ENCODE measurements at regions not wholly inside any gene's neighbourhood (a gene's known extent, or its start where the extent isn't known, plus 50 kb on each side); places are given as distances from the start of the nearest gene placed in this dataset.
A peak's percentile ranks its signal among the peaks of the same experiment; 100 is the strongest.

DNA sequence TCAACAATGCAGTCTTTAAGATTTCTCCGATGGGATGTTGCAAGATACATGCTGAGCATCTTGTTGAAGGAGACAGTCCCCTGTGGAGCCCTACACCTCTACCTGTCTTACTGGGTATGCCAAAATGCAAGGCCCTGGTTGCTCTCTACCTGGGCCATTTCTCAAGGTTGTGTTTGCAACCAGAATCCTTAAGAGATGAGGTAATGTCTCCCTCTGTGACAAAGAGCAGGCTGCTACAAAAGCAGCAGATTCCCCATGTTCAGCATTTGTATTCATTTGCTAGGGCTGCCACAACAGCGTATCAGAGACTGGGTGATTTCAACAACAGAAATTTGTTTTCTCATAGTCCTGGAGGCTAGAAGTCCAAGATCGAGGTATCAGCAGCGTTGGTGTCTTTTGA, 138.4 kb upstream of the RPS23 start:
- Histone ChIP-seq H3K27ac (ENCODE audit: low read depth, low read length) (peak overlapping the region; percentile 46), H3K9me3 (ENCODE audit: control insufficient read depth, insufficient read depth, low read length) (no peaks in the 10 kb centered on the region), H3K9ac (ENCODE audit: low read depth, low read length) (no peak overlapping the region)

GRCh38 chr5:82414041-82414388, 135.9 kb upstream of the RPS23 start:
- H3K9ac ChIP-seq (ENCODE audit: low read depth, low read length): no peak overlapping the region
- no peaks in the 10 kb centered on the region for H3K36me3 ChIP-seq (ENCODE audit: control insufficient read depth, insufficient read depth, low read length)
- no peak overlapping the region for H3K4me3 ChIP-seq (ENCODE audit: low read depth, low read length)
- H3K4me1 ChIP-seq (ENCODE audit: control insufficient read depth, insufficient read depth, low read length): peaks cover 4% of the 10 kb centered on the region; the same call in 1 of the 2 replicates
- no peaks in the 10 kb centered on the region for H3K9me3 ChIP-seq (ENCODE audit: control insufficient read depth, insufficient read depth, low read length)
- no peak overlapping the region for H3K27ac ChIP-seq (ENCODE audit: low read depth, low read length)
- no peaks in the 10 kb centered on the region for H3K27me3 ChIP-seq (ENCODE audit: control insufficient read depth, insufficient read depth, low read length)

More for the DNA sequence above, 138.4 kb upstream of the RPS23 start:
- Histone ChIP-seq H3K36me3 (ENCODE audit: control insufficient read depth, insufficient read depth, low read length) (no peaks in the 10 kb centered on the region), H3K4me3 (ENCODE audit: low read depth, low read length) (no peak overlapping the region), H3K4me1 (ENCODE audit: control insufficient read depth, insufficient read depth, low read length) (peaks cover 19% of the 10 kb centered on the region), H3K27me3 (ENCODE audit: control insufficient read depth, insufficient read depth, low read length) (no peaks in the 10 kb centered on the region)

GRCh38 chr5:82413302-82414040, 135.3 kb upstream of the RPS23 start:
- Histone ChIP-seq H3K9me3 (ENCODE audit: control insufficient read depth, insufficient read depth, low read length) (no peaks in the 10 kb centered on the region), H3K36me3 (ENCODE audit: control insufficient read depth, insufficient read depth, low read length) (no peaks in the 10 kb centered on the region), H3K4me1 (ENCODE audit: control insufficient read depth, insufficient read depth, low read length) (peaks cover 4% of the 10 kb centered on the region; the same call in 1 of the 2 replicates), H3K27me3 (ENCODE audit: control insufficient read depth, insufficient read depth, low read length) (no peaks in the 10 kb centered on the region), H3K4me3 (ENCODE audit: low read depth, low read length) (no peak overlapping the region), H3K27ac (ENCODE audit: low read depth, low read length) (no peak overlapping the region), H3K9ac (ENCODE audit: low read depth, low read length) (no peak overlapping the region)

DNA sequence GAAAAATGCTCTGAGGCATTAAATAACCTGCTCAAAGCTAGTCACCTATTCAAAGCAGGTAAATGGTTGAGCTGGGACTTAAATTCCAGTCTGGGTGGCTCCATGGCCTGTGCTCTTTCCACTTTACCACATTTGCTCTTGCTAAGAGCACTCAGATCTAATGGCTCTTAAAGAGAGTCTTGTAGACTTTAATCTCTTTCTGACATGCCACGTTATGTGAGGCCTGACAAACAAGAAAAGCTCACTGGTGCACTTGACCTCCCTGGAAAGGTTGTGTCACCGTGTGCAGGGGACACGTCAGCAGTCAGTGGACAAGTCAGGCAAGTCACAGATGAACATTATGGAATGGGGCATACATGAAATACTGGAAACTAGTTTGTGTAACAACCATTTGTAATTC, 129.9 kb upstream of the RPS23 start:
- Histone ChIP-seq H3K36me3 (ENCODE audit: control insufficient read depth, insufficient read depth, low read length) (no peaks in the 10 kb centered on the region), H3K9ac (ENCODE audit: low read depth, low read length) (no peak overlapping the region), H3K9me3 (ENCODE audit: control insufficient read depth, insufficient read depth, low read length) (peaks cover 12% of the 10 kb centered on the region), H3K27ac (ENCODE audit: low read depth, low read length) (no peak overlapping the region), H3K4me1 (ENCODE audit: control insufficient read depth, insufficient read depth, low read length) (peaks cover 22% of the 10 kb centered on the region), H3K4me3 (ENCODE audit: low read depth, low read length) (no peak overlapping the region), H3K27me3 (ENCODE audit: control insufficient read depth, insufficient read depth, low read length) (no peaks in the 10 kb centered on the region)

- peaks cover 22% of the 10 kb centered on the region for H3K4me1 ChIP-seq (ENCODE audit: control insufficient read depth, insufficient read depth, low read length)
- H3K9me3 ChIP-seq (ENCODE audit: control insufficient read depth, insufficient read depth, low read length): peaks cover 12% of the 10 kb centered on the region
- H3K36me3 ChIP-seq (ENCODE audit: control insufficient read depth, insufficient read depth, low read length): no peaks in the 10 kb centered on the region
- peak overlapping the region; percentile 14; the same call in 1 of the 2 replicates for H3K4me3 ChIP-seq (ENCODE audit: low read depth, low read length)
- no peaks in the 10 kb centered on the region for H3K27me3 ChIP-seq (ENCODE audit: control insufficient read depth, insufficient read depth, low read length)
- H3K9ac ChIP-seq (ENCODE audit: low read depth, low read length): no peak overlapping the region
- H3K27ac ChIP-seq (ENCODE audit: low read depth, low read length): peak overlapping the region; percentile 31
Observed at GRCh38 chr5:82406205-82406773, 128.1 kb upstream of the RPS23 start.

DNA sequence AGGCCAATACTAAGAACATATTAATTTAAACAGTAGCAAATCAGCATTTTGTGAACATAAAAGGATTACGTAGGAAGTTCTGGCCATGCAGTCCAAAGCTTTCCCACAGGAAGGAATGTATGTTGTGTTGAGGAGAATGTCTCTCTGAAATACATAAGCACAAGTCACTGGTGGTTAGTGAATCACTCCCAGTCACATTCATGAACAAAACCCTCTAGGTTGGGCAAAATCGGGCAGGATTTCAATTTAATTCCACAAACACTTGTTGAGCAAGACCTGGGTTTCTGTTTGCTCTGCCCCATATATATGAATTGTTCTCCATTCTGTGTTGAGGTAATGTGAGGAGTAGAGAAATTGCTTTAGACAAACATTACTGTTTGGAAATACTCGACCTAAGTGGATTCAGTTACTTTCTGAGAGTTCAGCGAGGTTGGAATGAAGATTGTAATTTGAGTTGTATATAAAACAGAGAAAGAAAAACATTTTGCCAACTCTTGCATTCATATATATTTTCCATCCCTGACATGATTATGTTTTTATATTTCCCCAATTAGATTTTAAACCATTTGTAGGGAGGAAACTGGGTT, 127.6 kb upstream of the RPS23 start:
- no peaks in the 10 kb centered on the region for H3K36me3 ChIP-seq (ENCODE audit: control insufficient read depth, insufficient read depth, low read length)
- peaks cover 22% of the 10 kb centered on the region for H3K4me1 ChIP-seq (ENCODE audit: control insufficient read depth, insufficient read depth, low read length)
- no peak overlapping the region for H3K9ac ChIP-seq (ENCODE audit: low read depth, low read length)
- no peak overlapping the region for H3K27ac ChIP-seq (ENCODE audit: low read depth, low read length)
- H3K4me3 ChIP-seq (ENCODE audit: low read depth, low read length): no peak overlapping the region
- peaks cover 12% of the 10 kb centered on the region for H3K9me3 ChIP-seq (ENCODE audit: control insufficient read depth, insufficient read depth, low read length)
- no peaks in the 10 kb centered on the region for H3K27me3 ChIP-seq (ENCODE audit: control insufficient read depth, insufficient read depth, low read length)

DNA sequence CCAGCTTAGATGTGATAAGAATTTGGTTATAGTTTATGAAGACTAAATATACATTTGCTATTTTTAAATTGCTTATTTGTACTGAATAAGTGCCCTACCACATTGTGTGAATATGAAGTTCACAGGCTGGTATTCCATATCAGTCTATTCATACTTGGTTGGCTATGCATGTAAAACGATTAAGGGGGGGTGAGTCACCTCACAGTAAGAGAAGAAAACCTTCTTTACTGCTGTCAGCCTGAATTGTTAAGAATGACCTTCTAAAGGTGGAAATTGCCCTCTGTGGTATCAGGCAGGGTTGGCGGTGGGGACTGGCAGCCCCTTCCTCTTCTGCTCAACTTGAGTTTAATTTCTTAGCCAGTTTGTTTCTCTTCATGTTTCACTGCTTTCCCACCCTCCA, 127.0 kb upstream of the RPS23 start:
- peaks cover 12% of the 10 kb centered on the region for H3K9me3 ChIP-seq (ENCODE audit: control insufficient read depth, insufficient read depth, low read length)
- no peaks in the 10 kb centered on the region for H3K27me3 ChIP-seq (ENCODE audit: control insufficient read depth, insufficient read depth, low read length)
- H3K4me3 ChIP-seq (ENCODE audit: low read depth, low read length): no peak overlapping the region
- H3K9ac ChIP-seq (ENCODE audit: low read depth, low read length): no peak overlapping the region
- no peaks in the 10 kb centered on the region for H3K36me3 ChIP-seq (ENCODE audit: control insufficient read depth, insufficient read depth, low read length)
- peaks cover 22% of the 10 kb centered on the region for H3K4me1 ChIP-seq (ENCODE audit: control insufficient read depth, insufficient read depth, low read length)
- H3K27ac ChIP-seq (ENCODE audit: low read depth, low read length): no peak overlapping the region

GRCh38 chr5:82404382-82404945, 126.3 kb upstream of the RPS23 start:
- no peak overlapping the region for H3K27ac ChIP-seq (ENCODE audit: low read depth, low read length)
- H3K9ac ChIP-seq (ENCODE audit: low read depth, low read length): no peak overlapping the region
- no peaks in the 10 kb centered on the region for H3K36me3 ChIP-seq (ENCODE audit: control insufficient read depth, insufficient read depth, low read length)
- peaks cover 12% of the 10 kb centered on the region for H3K9me3 ChIP-seq (ENCODE audit: control insufficient read depth, insufficient read depth, low read length)
- H3K4me1 ChIP-seq (ENCODE audit: control insufficient read depth, insufficient read depth, low read length): peaks cover 22% of the 10 kb centered on the region
- H3K4me3 ChIP-seq (ENCODE audit: low read depth, low read length): no peak overlapping the region
- no peaks in the 10 kb centered on the region for H3K27me3 ChIP-seq (ENCODE audit: control insufficient read depth, insufficient read depth, low read length)

GRCh38 chr5:82403724-82404123, 125.6 kb upstream of the RPS23 start:
- H3K4me3 ChIP-seq (ENCODE audit: low read depth, low read length): no peak overlapping the region
- no peak overlapping the region for H3K27ac ChIP-seq (ENCODE audit: low read depth, low read length)
- no peaks in the 10 kb centered on the region for H3K36me3 ChIP-seq (ENCODE audit: control insufficient read depth, insufficient read depth, low read length)
- H3K9ac ChIP-seq (ENCODE audit: low read depth, low read length): no peak overlapping the region
- H3K27me3 ChIP-seq (ENCODE audit: control insufficient read depth, insufficient read depth, low read length): no peaks in the 10 kb centered on the region
- peaks cover 23% of the 10 kb centered on the region for H3K4me1 ChIP-seq (ENCODE audit: control insufficient read depth, insufficient read depth, low read length)
- peaks cover 12% of the 10 kb centered on the region for H3K9me3 ChIP-seq (ENCODE audit: control insufficient read depth, insufficient read depth, low read length)

GRCh38 chr5:82403026-82403425, 124.9 kb upstream of the RPS23 start:
- Histone ChIP-seq H3K27ac (ENCODE audit: low read depth, low read length) (no peak overlapping the region), H3K27me3 (ENCODE audit: control insufficient read depth, insufficient read depth, low read length) (no peaks in the 10 kb centered on the region), H3K36me3 (ENCODE audit: control insufficient read depth, insufficient read depth, low read length) (no peaks in the 10 kb centered on the region), H3K9ac (ENCODE audit: low read depth, low read length) (no peak overlapping the region), H3K4me1 (ENCODE audit: control insufficient read depth, insufficient read depth, low read length) (peaks cover 30% of the 10 kb centered on the region), H3K9me3 (ENCODE audit: control insufficient read depth, insufficient read depth, low read length) (peaks cover 12% of the 10 kb centered on the region), H3K4me3 (ENCODE audit: low read depth, low read length) (no peak overlapping the region)

- Histone ChIP-seq H3K27ac (ENCODE audit: low read depth, low read length) (no peak overlapping the region), H3K4me1 (ENCODE audit: control insufficient read depth, insufficient read depth, low read length) (peaks cover 15% of the 10 kb centered on the region; the same call in 1 of the 2 replicates), H3K27me3 (ENCODE audit: control insufficient read depth, insufficient read depth, low read length) (no peaks in the 10 kb centered on the region), H3K36me3 (ENCODE audit: control insufficient read depth, insufficient read depth, low read length) (no peaks in the 10 kb centered on the region), H3K4me3 (ENCODE audit: low read depth, low read length) (no peak overlapping the region), H3K9me3 (ENCODE audit: control insufficient read depth, insufficient read depth, low read length) (0 out of 2 replicates have a peak, but pooled peaks cover under 1% of the 10 kb centered on the region), H3K9ac (ENCODE audit: low read depth, low read length) (no peak overlapping the region)
Observed at GRCh38 chr5:82399111-82399510, 121.0 kb upstream of the RPS23 start.
